ENCODE measurements at regions not wholly inside any gene's neighbourhood (a gene's known extent, or its start where the extent isn't known, plus 50 kb on each side); places are given as distances from the start of the nearest gene placed in this dataset.
"Not testable (repeated sequence)": the region's sequence is repeated elsewhere in the genome, so short reads cannot be mapped to it uniquely, and the experiment has no call there.

DNA sequence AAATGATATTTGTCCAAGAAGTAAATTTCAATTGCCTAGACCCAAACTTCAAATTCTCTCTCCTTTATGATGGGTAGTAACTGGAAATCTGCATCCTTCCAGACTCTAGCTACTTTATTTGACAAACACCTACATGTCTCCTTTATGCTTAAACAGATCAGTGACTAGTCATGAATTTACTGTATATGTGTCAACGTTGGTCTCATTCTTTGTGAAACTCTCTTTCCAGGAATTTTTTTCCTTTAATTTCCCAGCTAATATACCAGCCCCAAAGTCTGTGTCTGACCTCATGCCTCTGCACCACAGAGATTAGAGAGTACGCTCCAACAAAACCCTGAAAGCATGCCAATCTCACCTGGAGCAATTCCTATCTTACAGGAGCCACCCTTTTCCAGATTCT is 811.2 kb upstream of the NCAM2 start:
- WGBS = 43% methylated on average over 2 of the region's 2 CpGs
- no peaks in the 10 kb centered on the region for H3K4me1 ChIP-seq
- DNase-seq (ENCODE audit: low spot score in 2 of 2) = no peak
- no peak overlapping the region for H3K27ac ChIP-seq
- no peaks in the 10 kb centered on the region for H3K36me3 ChIP-seq
- no peaks in the 10 kb centered on the region for H3K27me3 ChIP-seq
- no peaks in the 10 kb centered on the region for H3K9me3 ChIP-seq
- TF ChIP-seq, protein P1, sequence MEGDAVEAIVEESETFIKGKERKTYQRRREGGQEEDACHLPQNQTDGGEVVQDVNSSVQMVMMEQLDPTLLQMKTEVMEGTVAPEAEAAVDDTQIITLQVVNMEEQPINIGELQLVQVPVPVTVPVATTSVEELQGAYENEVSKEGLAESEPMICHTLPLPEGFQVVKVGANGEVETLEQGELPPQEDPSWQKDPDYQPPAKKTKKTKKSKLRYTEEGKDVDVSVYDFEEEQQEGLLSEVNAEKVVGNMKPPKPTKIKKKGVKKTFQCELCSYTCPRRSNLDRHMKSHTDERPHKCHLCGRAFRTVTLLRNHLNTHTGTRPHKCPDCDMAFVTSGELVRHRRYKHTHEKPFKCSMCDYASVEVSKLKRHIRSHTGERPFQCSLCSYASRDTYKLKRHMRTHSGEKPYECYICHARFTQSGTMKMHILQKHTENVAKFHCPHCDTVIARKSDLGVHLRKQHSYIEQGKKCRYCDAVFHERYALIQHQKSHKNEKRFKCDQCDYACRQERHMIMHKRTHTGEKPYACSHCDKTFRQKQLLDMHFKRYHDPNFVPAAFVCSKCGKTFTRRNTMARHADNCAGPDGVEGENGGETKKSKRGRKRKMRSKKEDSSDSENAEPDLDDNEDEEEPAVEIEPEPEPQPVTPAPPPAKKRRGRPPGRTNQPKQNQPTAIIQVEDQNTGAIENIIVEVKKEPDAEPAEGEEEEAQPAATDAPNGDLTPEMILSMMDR (IDR thresholded peaks at IDR 0.05) = no peak
- TF ChIP-seq POLR2A (IDR thresholded peaks at IDR 0.05) (no peak), POLR2AphosphoS5 (IDR thresholded peaks at IDR 0.05) (no peak), EP300 (IDR thresholded peaks at IDR 0.05) (no peak)
- no peak overlapping the region for H3K4me3 ChIP-seq

DNA sequence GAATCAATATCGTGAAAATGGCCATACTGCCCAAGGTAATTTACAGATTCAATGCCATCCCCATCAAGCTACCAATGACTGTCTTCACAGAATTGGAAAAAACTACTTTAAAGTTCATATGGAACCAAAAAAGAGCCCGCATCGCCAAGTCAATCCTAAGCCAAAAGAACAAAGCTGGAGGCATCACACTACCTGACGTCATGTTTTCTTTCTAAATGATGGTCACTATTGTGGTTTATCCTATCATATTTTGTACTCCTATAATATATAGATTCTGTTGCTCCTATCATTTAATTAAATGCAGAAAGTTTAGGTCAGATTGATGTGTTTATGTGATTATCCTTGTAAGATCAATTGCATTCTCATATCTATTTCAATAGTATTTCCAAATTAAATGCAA is 796.9 kb upstream of the NCAM2 start:
- H3K27ac ChIP-seq = not testable (repeated sequence)
- 99% methylated on average over 3 of the region's 4 CpGs for WGBS

DNA sequence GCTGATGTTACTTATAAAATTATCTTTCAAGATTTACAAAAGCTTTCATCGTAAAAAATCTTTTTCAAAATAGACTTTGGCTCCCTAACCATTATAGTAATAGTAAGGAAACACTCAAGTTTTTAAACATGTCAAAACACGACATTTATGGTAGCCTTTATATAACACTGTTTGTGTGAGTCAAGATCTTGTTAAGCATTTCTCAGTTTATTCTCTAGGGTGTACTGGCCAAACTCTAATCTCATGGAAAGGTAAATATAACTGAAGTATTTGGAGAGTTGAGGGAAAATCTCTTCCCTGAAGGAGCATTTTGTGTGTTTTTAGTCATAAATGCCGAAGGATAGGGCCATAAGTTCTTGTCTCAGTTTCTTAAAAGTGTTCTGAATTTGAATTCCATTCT is 790.9 kb upstream of the NCAM2 start:
- Histone ChIP-seq H3K27me3 (no peaks in the 10 kb centered on the region), H3K4me1 (no peaks in the 10 kb centered on the region), H3K4me3 (no peak overlapping the region), H3K36me3 (no peaks in the 10 kb centered on the region), H3K9me3 (no peaks in the 10 kb centered on the region), H3K27ac (no peak overlapping the region)
- WGBS = 71% methylated on average over 3 of the region's 3 CpGs
- TF ChIP-seq, protein P1 (IDR thresholded peaks at IDR 0.05) = no peak
- TF ChIP-seq POLR2A (IDR thresholded peaks at IDR 0.05) (no peak), POLR2AphosphoS5 (IDR thresholded peaks at IDR 0.05) (no peak), EP300 (IDR thresholded peaks at IDR 0.05) (no peak)
- DNase-seq (ENCODE audit: low spot score in 2 of 2) = no peak

More for the DNA sequence above, 796.9 kb upstream of the NCAM2 start:
- H3K4me1 ChIP-seq; DNase-seq (ENCODE audit: low spot score in 2 of 2); H3K36me3 ChIP-seq; H3K27me3 ChIP-seq; H3K9me3 ChIP-seq; H3K4me3 ChIP-seq: not testable (repeated sequence)

DNA sequence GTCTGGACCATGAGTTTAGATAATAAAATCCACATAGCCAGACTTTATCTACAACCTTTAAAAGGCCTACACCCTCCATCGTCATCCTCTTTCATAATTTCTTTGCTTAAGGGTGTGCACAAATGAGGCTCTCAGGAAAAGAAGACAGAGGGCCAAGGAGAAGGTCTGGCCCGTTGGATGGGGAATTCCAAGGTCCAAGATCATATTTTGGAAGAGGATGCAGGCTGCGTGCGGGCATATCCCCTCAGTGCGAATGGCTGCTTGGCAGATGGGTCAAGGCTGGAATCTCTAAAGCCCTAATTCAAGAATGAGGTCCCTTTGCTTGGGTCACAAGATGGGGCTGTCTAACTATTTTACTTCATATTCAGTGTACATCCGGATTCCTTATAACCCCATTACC is 782.2 kb upstream of the NCAM2 start:
- Histone ChIP-seq H3K36me3 (no peaks in the 10 kb centered on the region), H3K27ac (no peak overlapping the region), H3K4me1 (no peaks in the 10 kb centered on the region), H3K27me3 (no peaks in the 10 kb centered on the region), H3K9me3 (no peaks in the 10 kb centered on the region), H3K4me3 (no peak overlapping the region)
- DNase-seq (ENCODE audit: low spot score in 2 of 2) = no peak
- WGBS = 78% methylated on average over 6 of the region's 6 CpGs
- TF ChIP-seq POLR2AphosphoS5 (IDR thresholded peaks at IDR 0.05) = no peak
- no peak for TF ChIP-seq POLR2A (IDR thresholded peaks at IDR 0.05)
- TF ChIP-seq, protein P1 (IDR thresholded peaks at IDR 0.05) = no peak
- no peak for TF ChIP-seq EP300 (IDR thresholded peaks at IDR 0.05)

DNA sequence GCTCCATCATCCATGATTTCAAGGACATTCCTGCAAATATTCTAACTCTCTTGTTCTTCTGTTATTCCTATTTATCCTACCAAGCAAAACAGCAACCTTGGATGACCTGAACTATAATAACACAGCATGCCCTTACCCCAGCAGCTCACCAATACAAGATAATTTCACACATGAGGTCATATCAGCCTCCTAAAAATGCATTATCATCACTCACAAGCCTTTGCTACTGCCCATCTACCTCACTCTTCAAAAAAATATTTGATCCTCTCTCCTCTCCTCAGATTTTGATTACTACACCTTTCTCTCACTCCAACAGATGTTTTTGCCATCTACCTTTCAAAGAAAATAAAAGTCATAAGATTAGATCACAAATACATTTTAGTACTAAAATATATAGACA is 777.6 kb upstream of the NCAM2 start:
- no peaks in the 10 kb centered on the region for H3K36me3 ChIP-seq
- H3K27me3 ChIP-seq = no peaks in the 10 kb centered on the region
- no peaks in the 10 kb centered on the region for H3K4me1 ChIP-seq
- no peak overlapping the region for H3K4me3 ChIP-seq
- DNase-seq (ENCODE audit: low spot score in 2 of 2) = no peak
- H3K9me3 ChIP-seq = no peaks in the 10 kb centered on the region
- no peak overlapping the region for H3K27ac ChIP-seq
- TF ChIP-seq POLR2AphosphoS5 (IDR thresholded peaks at IDR 0.05) (no peak), EP300 (IDR thresholded peaks at IDR 0.05) (no peak), POLR2A (IDR thresholded peaks at IDR 0.05) (no peak)
- TF ChIP-seq, protein P1 (IDR thresholded peaks at IDR 0.05) = no peak

DNA sequence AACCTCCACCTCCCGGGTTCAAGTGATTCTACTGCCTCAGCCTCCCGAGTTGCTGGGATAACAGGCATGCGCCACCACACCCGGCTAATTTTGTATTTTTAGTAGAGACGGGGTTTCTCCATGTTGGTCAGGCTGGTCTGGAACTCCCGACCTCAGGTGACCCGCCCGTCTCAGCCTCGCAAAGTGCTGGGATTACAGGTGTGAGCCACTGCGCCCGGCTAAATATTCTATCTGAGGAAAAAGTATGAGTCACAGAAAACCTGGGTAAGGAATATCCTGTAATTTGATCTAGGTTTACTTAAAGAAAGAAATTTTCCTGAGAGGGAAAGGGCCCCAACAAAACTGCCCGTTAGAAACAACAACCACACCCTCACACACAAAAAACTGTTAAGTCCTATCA is 776.2 kb upstream of the NCAM2 start:
- not testable (repeated sequence) for H3K4me3 ChIP-seq; H3K36me3 ChIP-seq; H3K4me1 ChIP-seq; H3K27me3 ChIP-seq; H3K9me3 ChIP-seq; DNase-seq (ENCODE audit: low spot score in 2 of 2); H3K27ac ChIP-seq
- WGBS = 92% methylated on average over 12 of the region's 12 CpGs

DNA sequence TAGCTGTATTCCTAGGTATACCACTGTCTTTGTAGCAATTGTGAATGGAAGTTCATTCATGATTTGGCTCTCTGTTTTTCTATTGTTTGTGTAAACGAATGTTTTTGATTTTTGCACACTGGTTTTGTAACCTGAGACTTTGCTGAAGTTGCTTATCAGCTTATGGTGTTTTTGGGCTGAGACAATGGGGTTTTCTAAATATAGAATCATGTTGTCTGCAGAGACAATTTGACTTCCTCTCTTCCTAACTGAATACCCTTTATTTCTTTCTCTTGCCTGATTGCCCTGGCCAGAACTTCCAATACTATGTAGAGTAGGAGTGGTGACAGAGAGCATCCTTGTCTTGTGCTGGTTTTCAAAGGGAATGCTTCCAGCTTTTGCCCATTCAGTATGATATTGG is 761.6 kb upstream of the NCAM2 start:
- H3K36me3 ChIP-seq; H3K4me3 ChIP-seq; H3K27me3 ChIP-seq; DNase-seq (ENCODE audit: low spot score in 2 of 2); H3K27ac ChIP-seq; H3K4me1 ChIP-seq: not testable (repeated sequence)
- peaks cover 13% of the 10 kb centered on the region for H3K9me3 ChIP-seq
- WGBS = 36% methylated on average over 1 of the region's 1 CpG
